SU-DHL-6 (cell line): ENCODE measurements at regions not wholly inside any gene's neighbourhood (a gene's known extent, or its start where the extent isn't known, plus 50 kb on each side); places are given as distances from the start of the nearest gene placed in this dataset.
A peak's percentile ranks its signal among the peaks of the same experiment; 100 is the strongest.

Experiments
- H2AFZ ChIP-seq: fragments of 200-600 bp; sonication (generic); 2 replicates; pipeline ENCODE4 v1.6.1; 2014; ENCODE audit warnings: low read depth, mild to moderate bottlenecking, moderate library complexity, mixed read lengths, antibody characterized with exemption, low read length; ENCODE audit not compliant: severe bottlenecking
- H3F3A ChIP-seq: fragments of 200-600 bp; shearing (Covaris generic); 2 replicates; pipeline ENCODE4 v1.6.0; 2016; ENCODE audit warnings: antibody characterized with exemption, mild to moderate bottlenecking; ENCODE audit not compliant: insufficient read depth
- H3K27ac ChIP-seq: fragments of 200-600 bp; sonication (generic); 2 replicates; pipeline ENCODE4 v1.5.1; 2016; ENCODE audit warnings: low read depth, mild to moderate bottlenecking, low read length, moderate library complexity, mixed read lengths
- H3K27me3 ChIP-seq: fragments of 200-600 bp; sonication (generic), shearing (Covaris generic); 2 replicates; pipeline ENCODE4 v1.6.0; 2014; ENCODE audit warnings: mild to moderate bottlenecking, low read length
- H3K36me3 ChIP-seq: fragments of 200-600 bp; sonication (generic); 2 replicates; pipeline ENCODE4 v1.6.1; 2014; ENCODE audit warnings: mild to moderate bottlenecking, low read length, mixed read lengths
- H3K4me2 ChIP-seq: fragments of 300-600, 200-600 bp; shearing (Covaris generic), sonication (generic); 2 replicates; pipeline ENCODE4 v1.6.0; 2014; ENCODE audit warnings: low read length, low read depth, mild to moderate bottlenecking; ENCODE audit not compliant: poor library complexity, severe bottlenecking
- H3K4me3 ChIP-seq: fragments of 200-600 bp; sonication (generic); 2 replicates; pipeline ENCODE4 v1.5.1; 2014; ENCODE audit warnings: antibody characterized with exemption, low read length, mild to moderate bottlenecking, mixed read lengths; ENCODE audit not compliant: insufficient read depth, poor library complexity, severe bottlenecking
- H3K79me2 ChIP-seq: fragments of 200-600 bp; sonication (generic); 2 replicates; pipeline ENCODE4 v1.6.1; 2014; ENCODE audit warnings: mild to moderate bottlenecking, low read length, moderate library complexity; ENCODE audit not compliant: insufficient read depth
- H3K9ac ChIP-seq: fragments of 200-600 bp; sonication (generic); 2 replicates; pipeline ENCODE4 v1.7.0; 2014; ENCODE audit warnings: mild to moderate bottlenecking, low read length
- H3K9me2 ChIP-seq: fragments of 200-600 bp; sonication (generic); replicated peaks from 2 replicates; pipeline ENCODE4 v1.6.1; 2014; ENCODE audit warnings: low read length; ENCODE audit not compliant: insufficient read depth
- H3K9me3 ChIP-seq: fragments of 200-600 bp; sonication (generic); 2 replicates; pipeline ENCODE4 v1.6.1; 2014; ENCODE audit warnings: low read length, mixed read lengths; ENCODE audit not compliant: insufficient read depth
- H4K20me1 ChIP-seq: fragments of 200-600 bp; sonication (generic); 2 replicates; pipeline ENCODE4 v1.6.1; 2014; ENCODE audit warnings: low read depth, mild to moderate bottlenecking, antibody characterized with exemption, low read length, moderate library complexity, mixed read lengths
- CTCF ChIP-seq: fragments of 200-600 bp; sonication (generic); IDR thresholded peaks from one replicate; pipeline ENCODE4 v1.5.1; 2017; ENCODE audit warnings: antibody characterized with exemption, mild to moderate bottlenecking, low read length, moderate library complexity; ENCODE audit not compliant: insufficient read depth, poor library complexity, severe bottlenecking
- EZH2phosphoT487 ChIP-seq: fragments of 200-600 bp; sonication (generic), shearing (Covaris generic); conservative IDR thresholded peaks from 2 replicates; pipeline ENCODE4 v1.6.1; 2018; ENCODE audit warnings: mild to moderate bottlenecking, antibody characterized with exemption, low read length, moderate library complexity, mixed read lengths

- Histone ChIP-seq H3F3A (no peaks in the 10 kb centered on the region), H3K9me2 (no peaks in the 10 kb centered on the region), H3K27ac (no peak overlapping the region), H3K79me2 (no peaks in the 10 kb centered on the region), H3K9me3 (no peaks in the 10 kb centered on the region), H2AFZ (no peak overlapping the region), H3K36me3 (no peaks in the 10 kb centered on the region), H3K9ac (no peak overlapping the region), H4K20me1 (no peaks in the 10 kb centered on the region), H3K27me3 (no peaks in the 10 kb centered on the region), H3K4me3 (no peak overlapping the region), H3K4me2 (no peak overlapping the region)
- no peak for TF ChIP-seq EZH2phosphoT487
- no peak for TF ChIP-seq CTCF
Measured at GRCh38 chr4:31783311-31783710, 1063.1 kb downstream of the PCDH7 start.

DNA sequence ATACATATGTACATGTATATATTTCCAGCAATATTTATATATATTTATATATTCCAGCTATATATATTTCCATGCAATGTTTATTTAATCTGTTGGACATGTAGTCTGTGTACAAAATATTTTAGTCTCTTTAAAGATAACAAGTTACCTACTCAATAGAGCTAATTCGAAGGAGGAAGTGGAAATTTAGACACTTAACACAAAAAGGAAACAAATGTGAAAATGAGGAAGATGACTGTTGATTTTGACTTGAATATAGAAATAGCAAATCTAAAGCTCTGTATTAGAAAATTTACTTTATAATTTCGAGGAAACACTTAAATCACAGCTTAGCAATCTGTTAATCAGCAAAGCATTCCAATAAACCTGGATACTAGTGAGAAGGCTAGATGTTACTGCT lies 1064.4 kb downstream of the PCDH7 start:
- TF ChIP-seq CTCF = no peak
- no peak for TF ChIP-seq EZH2phosphoT487
- H3K36me3 ChIP-seq = no peaks in the 10 kb centered on the region
- no peaks in the 10 kb centered on the region for H3K9me2 ChIP-seq
- H3F3A ChIP-seq = no peaks in the 10 kb centered on the region
- no peaks in the 10 kb centered on the region for H3K9me3 ChIP-seq
- H3K9ac ChIP-seq = no peak overlapping the region
- no peak overlapping the region for H3K4me2 ChIP-seq
- H3K27me3 ChIP-seq = no peaks in the 10 kb centered on the region
- H4K20me1 ChIP-seq = no peaks in the 10 kb centered on the region
- peak overlapping the region; percentile 59 for H2AFZ ChIP-seq
- no peaks in the 10 kb centered on the region for H3K79me2 ChIP-seq
- H3K27ac ChIP-seq = no peak overlapping the region
- H3K4me3 ChIP-seq = no peak overlapping the region

GRCh38 chr4:31787701-31788100 lies 1067.5 kb downstream of the PCDH7 start:
- no peak overlapping the region for H3K9ac ChIP-seq
- peak overlapping the region; percentile 30 for H2AFZ ChIP-seq
- no peaks in the 10 kb centered on the region for H3K27me3 ChIP-seq
- H3K9me2 ChIP-seq = no peaks in the 10 kb centered on the region
- no peaks in the 10 kb centered on the region for H3F3A ChIP-seq
- no peaks in the 10 kb centered on the region for H3K79me2 ChIP-seq
- no peaks in the 10 kb centered on the region for H3K9me3 ChIP-seq
- no peaks in the 10 kb centered on the region for H3K36me3 ChIP-seq
- no peak overlapping the region for H3K4me3 ChIP-seq
- no peaks in the 10 kb centered on the region for H4K20me1 ChIP-seq
- no peak overlapping the region for H3K4me2 ChIP-seq
- TF ChIP-seq CTCF (no peak), EZH2phosphoT487 (no peak)
- H3K27ac ChIP-seq = no peak overlapping the region
